LNCaP clone FGC (cell line): ENCODE measurements at regions not wholly inside any gene's neighbourhood (a gene's known extent, or its start where the extent isn't known, plus 50 kb on each side); places are given as distances from the start of the nearest gene placed in this dataset.

Experiments
- DNase-seq: peaks from one replicate; pipeline ENCODE4 v3.0.0-alpha.2; 2011; ENCODE audit warnings: low read depth
- H3K4me3 ChIP-seq: 2 replicates; pipeline ENCODE4 v1.5.1; 2011; ENCODE audit warnings: mild to moderate bottlenecking, low read depth, low read length, control low read depth
- TF ChIP-seq, protein P1 (sequence below): IDR thresholded peaks from 2 replicates; pipeline ENCODE4 v1.5.1; 2012; ENCODE audit warnings: mild to moderate bottlenecking; ENCODE audit not compliant: control insufficient read depth, insufficient read depth; ENCODE audit errors: extremely low read depth

DNA sequence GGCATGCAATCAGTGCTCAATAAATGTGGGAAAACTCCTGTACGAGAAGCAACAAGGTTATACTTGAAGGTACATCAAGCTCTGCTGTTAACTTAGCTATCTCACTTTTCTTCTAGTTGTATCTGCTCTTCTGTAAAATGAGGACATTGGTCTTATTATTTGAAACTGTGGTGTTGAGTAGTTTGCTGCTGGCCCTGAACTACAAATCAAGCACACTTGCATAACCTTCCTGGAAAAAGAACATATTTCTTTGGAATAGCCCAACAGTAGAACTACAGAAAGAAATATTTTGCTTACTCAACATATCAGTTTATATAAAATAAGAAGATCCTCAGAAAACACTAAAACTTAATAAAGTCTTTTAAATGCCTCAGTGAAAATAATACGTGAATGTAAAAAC is 203.0 kb downstream of the KCTD12 start:
- no peak for DNase-seq
- TF ChIP-seq, protein P1, sequence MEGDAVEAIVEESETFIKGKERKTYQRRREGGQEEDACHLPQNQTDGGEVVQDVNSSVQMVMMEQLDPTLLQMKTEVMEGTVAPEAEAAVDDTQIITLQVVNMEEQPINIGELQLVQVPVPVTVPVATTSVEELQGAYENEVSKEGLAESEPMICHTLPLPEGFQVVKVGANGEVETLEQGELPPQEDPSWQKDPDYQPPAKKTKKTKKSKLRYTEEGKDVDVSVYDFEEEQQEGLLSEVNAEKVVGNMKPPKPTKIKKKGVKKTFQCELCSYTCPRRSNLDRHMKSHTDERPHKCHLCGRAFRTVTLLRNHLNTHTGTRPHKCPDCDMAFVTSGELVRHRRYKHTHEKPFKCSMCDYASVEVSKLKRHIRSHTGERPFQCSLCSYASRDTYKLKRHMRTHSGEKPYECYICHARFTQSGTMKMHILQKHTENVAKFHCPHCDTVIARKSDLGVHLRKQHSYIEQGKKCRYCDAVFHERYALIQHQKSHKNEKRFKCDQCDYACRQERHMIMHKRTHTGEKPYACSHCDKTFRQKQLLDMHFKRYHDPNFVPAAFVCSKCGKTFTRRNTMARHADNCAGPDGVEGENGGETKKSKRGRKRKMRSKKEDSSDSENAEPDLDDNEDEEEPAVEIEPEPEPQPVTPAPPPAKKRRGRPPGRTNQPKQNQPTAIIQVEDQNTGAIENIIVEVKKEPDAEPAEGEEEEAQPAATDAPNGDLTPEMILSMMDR = no peak
- no peak overlapping the region for H3K4me3 ChIP-seq

DNA sequence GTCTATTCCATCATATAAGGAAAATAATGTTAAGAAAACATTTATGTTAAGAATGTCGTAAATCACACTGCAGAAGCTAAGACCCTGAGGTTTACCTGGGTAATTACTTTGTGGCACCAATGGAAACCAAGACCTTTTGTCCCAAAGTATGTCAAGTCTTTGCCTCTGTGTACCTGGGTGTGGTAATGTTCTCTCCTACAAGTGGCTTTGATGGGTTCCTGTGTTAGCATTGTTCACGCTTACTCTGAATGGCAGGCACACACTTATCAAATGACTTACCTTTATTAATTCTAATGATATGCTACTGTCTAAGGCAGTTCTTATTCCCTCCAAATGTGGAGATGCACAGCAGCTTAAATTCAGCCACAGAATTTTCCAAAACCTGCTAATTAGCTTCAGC is 206.1 kb downstream of the KCTD12 start:
- no peak overlapping the region for H3K4me3 ChIP-seq
- DNase-seq = no peak
- TF ChIP-seq, protein P1 = no peak

DNA sequence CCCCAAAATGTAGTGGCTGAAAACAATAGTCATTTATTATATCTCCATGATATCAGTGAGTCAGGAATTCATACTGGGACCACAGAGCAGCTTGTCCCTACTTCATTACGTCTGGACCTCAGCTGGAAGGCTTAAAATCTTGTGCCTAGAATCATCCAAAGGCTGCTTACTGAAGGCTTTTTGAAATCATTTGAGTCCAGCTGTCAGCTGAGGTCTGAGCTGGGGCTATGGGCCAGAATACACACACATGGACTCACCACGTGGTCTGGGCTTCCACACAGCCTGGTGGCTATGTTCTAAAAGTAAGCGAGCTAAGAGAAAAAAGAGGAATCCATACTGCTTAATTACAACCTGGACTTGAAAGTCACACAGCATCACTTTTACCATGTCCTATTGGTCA is 209.2 kb downstream of the KCTD12 start:
- TF ChIP-seq, protein P1 = no peak
- DNase-seq = peak; percentile 6
- H3K4me3 ChIP-seq = no peak overlapping the region

DNA sequence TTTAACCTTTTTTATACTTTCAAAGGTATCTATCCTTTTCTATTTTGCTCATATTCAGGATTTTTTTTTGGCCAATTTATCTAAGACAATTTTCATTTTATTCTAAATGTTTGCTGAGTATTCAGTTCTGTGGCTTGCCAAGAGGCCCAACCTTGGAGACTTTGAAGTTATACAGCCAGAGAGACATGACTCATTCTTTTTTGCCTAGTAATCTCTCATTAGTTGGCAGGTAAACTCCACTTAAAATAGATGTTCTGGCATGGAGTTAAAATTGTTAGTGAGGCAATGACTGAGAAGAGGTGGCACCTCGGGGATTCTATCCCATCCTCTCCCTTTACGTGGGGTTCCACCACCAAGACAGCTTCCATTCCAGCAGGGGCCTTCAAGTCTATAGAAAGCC is 213.8 kb downstream of the KCTD12 start:
- no peak for DNase-seq
- TF ChIP-seq, protein P1 = no peak

DNA sequence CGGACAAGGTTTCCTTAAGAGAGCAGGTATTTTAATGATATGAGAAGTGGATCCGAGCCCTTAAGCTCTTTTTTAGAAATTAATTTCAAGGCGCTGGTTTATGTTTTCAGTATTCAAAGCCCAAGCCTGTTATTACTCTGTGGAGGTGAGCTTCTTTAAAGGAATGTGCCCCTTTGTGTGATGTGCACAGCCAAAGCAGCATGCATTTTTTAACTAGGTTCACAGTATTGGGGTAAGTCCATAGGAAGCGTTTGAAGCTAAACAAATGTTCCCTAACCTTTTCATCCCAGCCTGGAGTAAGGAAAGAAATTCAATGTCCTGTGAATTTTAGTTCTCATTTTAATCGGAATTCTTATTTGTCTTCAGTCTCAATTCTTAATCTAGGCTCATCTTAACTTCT is 217.5 kb downstream of the KCTD12 start:
- no peak overlapping the region for H3K4me3 ChIP-seq
- TF ChIP-seq, protein P1 = no peak
- DNase-seq = no peak

More for the DNA sequence above, 213.8 kb downstream of the KCTD12 start:
- H3K4me3 ChIP-seq = no peak overlapping the region

DNA sequence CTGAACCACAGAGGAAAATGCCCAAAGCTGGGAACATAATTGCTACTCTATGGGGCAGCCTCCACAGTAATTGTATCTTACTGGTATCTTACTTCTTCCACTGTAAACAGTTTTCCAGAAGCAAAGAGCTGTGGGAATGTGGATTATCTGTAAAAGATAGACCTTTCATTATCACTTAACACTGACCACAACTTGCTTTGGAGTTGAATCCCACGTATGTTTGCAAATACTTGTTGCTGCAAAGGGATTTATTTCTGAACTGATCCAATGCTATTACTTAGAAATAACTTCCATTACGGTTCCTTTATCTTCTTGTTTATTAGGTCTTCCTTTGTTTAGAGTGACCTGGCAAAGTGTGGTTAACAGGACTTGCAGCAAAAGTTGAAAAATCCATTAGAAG is 218.1 kb downstream of the KCTD12 start:
- H3K4me3 ChIP-seq = no peak overlapping the region
- TF ChIP-seq, protein P1 = no peak
- no peak for DNase-seq

DNA sequence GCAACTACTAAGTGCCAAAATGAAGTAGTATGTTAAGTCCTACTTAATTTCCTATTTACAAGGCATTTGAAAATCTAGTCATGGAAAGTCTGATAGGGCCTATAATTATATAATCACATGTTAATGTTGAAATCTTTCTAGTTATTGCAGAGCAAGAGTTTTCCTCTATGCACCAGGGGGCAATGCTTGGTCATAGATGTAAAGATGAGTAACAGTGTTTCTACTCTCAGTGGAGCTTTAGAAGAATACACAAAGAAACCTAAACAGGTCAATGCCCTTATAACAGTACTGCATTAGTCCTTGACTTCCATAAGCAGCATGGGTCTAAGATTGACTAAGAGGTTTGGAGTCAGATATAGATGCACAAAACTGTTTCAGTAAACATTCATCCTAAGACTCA is 218.7 kb downstream of the KCTD12 start:
- TF ChIP-seq, protein P1 = peak; percentile 43
- H3K4me3 ChIP-seq = no peak overlapping the region
- peak; percentile 3 for DNase-seq
